NT2/D1 (cell line): ENCODE measurements at regions not wholly inside any gene's neighbourhood (a gene's known extent, or its start where the extent isn't known, plus 50 kb on each side); places are given as distances from the start of the nearest gene placed in this dataset.

Source experiments
- SUZ12 ChIP-seq: IDR thresholded peaks from 2 replicates; pipeline ENCODE4 v1.6.1; 2011; ENCODE audit not compliant: insufficient read length, insufficient read depth; ENCODE audit errors: extremely low read depth
- YY1 ChIP-seq: IDR thresholded peaks from 2 replicates; pipeline ENCODE4 v1.6.1; 2011; ENCODE audit not compliant: insufficient read length, insufficient read depth
- ZNF274 ChIP-seq: IDR thresholded peaks from 2 replicates; pipeline ENCODE4 v1.6.1; 2011; ENCODE audit warnings: mild to moderate bottlenecking, low read depth, low read length

GRCh38 chr6:164347455-164347854 is 932.9 kb downstream of the QKI start:
- no peak for TF ChIP-seq SUZ12
- no peak for TF ChIP-seq ZNF274
- TF ChIP-seq YY1, result no peak
